Panc1 (cell line): ENCODE measurements at regions not wholly inside any gene's neighbourhood (a gene's known extent, or its start where the extent isn't known, plus 50 kb on each side); places are given as distances from the start of the nearest gene placed in this dataset.

ENCODE experiments used
- ATAC-seq: fragments of 200-7000 bp; cut with Tn5 transposase; 2 replicates; pipeline ENCODE4 v1.9.1; 2020; ENCODE audit warnings: mild to moderate bottlenecking, moderate library complexity
- BruUV-seq: library from RNA; stranded (reverse); fragments of 400-500 nt; replicated peaks from 2 replicates; lab custom pipeline; 2021; lab: Mats Ljungman, UMichigan
- CTCF ChIA-PET: fragments of 300-600 bp; sonication (Branson Sonifier 250); formaldehyde crosslinking; loops from one replicate; lab custom pipeline; 2022; ENCODE audit warnings: antibody characterized with exemption; lab: Charles Lee
- POLR2A ChIA-PET: fragments of 300-600 bp; sonication (Branson Sonifier 250); formaldehyde crosslinking; loops from one replicate; lab custom pipeline; 2022; ENCODE audit warnings: antibody characterized with exemption; lab: Charles Lee
- DNase-seq: peaks from one replicate; pipeline ENCODE4 v3.0.0-alpha.2; 2010; ENCODE audit warnings: low read depth, low spot score
- H3K27ac ChIP-seq: 2 replicates; pipeline ENCODE4 v1.5.1; 2011; ENCODE audit warnings: mild to moderate bottlenecking, low read length, inconsistent platforms
- H3K27me3 ChIP-seq: fragments of 200-500 bp; sonication (Bioruptor generic); 2 replicates; pipeline ENCODE4 v1.6.0; 2014; ENCODE audit warnings: low read length, inconsistent platforms; ENCODE audit not compliant: control insufficient read depth, insufficient read depth
- H3K36me3 ChIP-seq: fragments of 200-500 bp; sonication (Bioruptor generic); 2 replicates; pipeline ENCODE4 v1.5.1; 2014; ENCODE audit warnings: inconsistent platforms, mild to moderate bottlenecking, low read length, moderate library complexity; ENCODE audit not compliant: control insufficient read depth, insufficient read depth
- H3K4me1 ChIP-seq: 2 replicates; pipeline ENCODE4 v1.5.1; 2011; ENCODE audit warnings: inconsistent platforms, mild to moderate bottlenecking, low read length, moderate library complexity; ENCODE audit not compliant: control insufficient read depth, insufficient read depth
- H3K4me3 ChIP-seq, 2 experiments: 2 replicates each; pipeline ENCODE4 v1.5.1; 2011 to 2012; ENCODE audit warnings: low read depth in 2 of 2, low read length in 2 of 2, mild to moderate bottlenecking in 2 of 2, inconsistent platforms in 1 of 2, moderate library complexity in 1 of 2
- H3K9me3 ChIP-seq: fragments of 200-500 bp; sonication (Bioruptor generic); 2 replicates; pipeline ENCODE4 v1.5.1; 2014; ENCODE audit warnings: low read depth, mild to moderate bottlenecking, inconsistent platforms, low read length, moderate library complexity; ENCODE audit not compliant: control insufficient read depth, insufficient read depth
- CTCF ChIP-seq: fragments of 450-650 bp; IDR thresholded peaks from 2 replicates; pipeline ENCODE4 v1.5.1; 2017; ENCODE audit warnings: mild to moderate bottlenecking
- POLR2AphosphoS5 ChIP-seq: IDR thresholded peaks from 2 replicates; pipeline ENCODE4 v1.6.1; 2012; ENCODE audit warnings: mild to moderate bottlenecking, low read depth, low read length, moderate library complexity
- REST ChIP-seq, 2 experiments: IDR thresholded peaks; 2 replicates each; pipeline ENCODE4 v1.6.1; 2011 to 2012; ENCODE audit warnings: low read depth in 2 of 2, control low read depth in 1 of 2, low read length in 1 of 2, mild to moderate bottlenecking in 1 of 2, moderate library complexity in 1 of 2; ENCODE audit not compliant: insufficient read depth in 1 of 2
- SIN3A ChIP-seq: IDR thresholded peaks from 2 replicates; pipeline ENCODE4 v1.6.1; 2012; ENCODE audit warnings: low read depth, mild to moderate bottlenecking, low read length, moderate library complexity, borderline replicate concordance; ENCODE audit not compliant: insufficient read depth
- TCF7L2 ChIP-seq: IDR thresholded peaks from 2 replicates; pipeline ENCODE4 v1.6.1; 2011; ENCODE audit warnings: mild to moderate bottlenecking, low read depth, low read length, inconsistent platforms
- in situ Hi-C: cut with HindIII; loops from 2 replicates; pipeline ENCODE4 v1.10.0; 2016; ENCODE audit warnings: low sequenced_read_pairs, low pct_unique_long_range_greater_than_20kb
- intact Hi-C: fragments of 100-400 bp; cut with micrococcal nuclease; formaldehyde crosslinking; loops from one replicate; pipeline ENCODE4 v1.10.0; 2022; ENCODE audit not compliant: unreplicated experiment

GRCh38 chr16:5571446-5571845 is 473.9 kb upstream of the EEF2KMT start:
- H3K27ac ChIP-seq: no peak overlapping the region
- TF ChIP-seq CTCF (no peak), REST (IDR thresholded peaks at IDR 0.05; ENCODE audit: insufficient read depth in 1 of 2, low read depth in 2 of 2, low read length in 1 of 2) (no peak), SIN3A (no peak), POLR2AphosphoS5 (no peak), TCF7L2 (no peak)
- H3K4me3 ChIP-seq: no peak overlapping the region
- POLR2A ChIA-PET: no interaction called here
- no peaks in the 10 kb centered on the region for H3K4me1 ChIP-seq
- in situ Hi-C loops (no loop called here), intact Hi-C loops (no loop called here)
- CTCF ChIA-PET: no interaction called here
- H3K36me3 ChIP-seq: no peaks in the 10 kb centered on the region
- H3K27me3 ChIP-seq: peaks cover 10% of the 10 kb centered on the region
- ATAC-seq: no peak
- no peak for DNase-seq
- no TSS peak for BruUV-seq
- H3K9me3 ChIP-seq: no peaks in the 10 kb centered on the region

- in situ Hi-C loops (no loop called here), intact Hi-C loops (no loop called here)
- Histone ChIP-seq H3K27me3 (no peaks in the 10 kb centered on the region), H3K27ac (no peak overlapping the region), H3K9me3 (no peaks in the 10 kb centered on the region), H3K36me3 (no peaks in the 10 kb centered on the region), H3K4me1 (no peaks in the 10 kb centered on the region), H3K4me3 (no peak overlapping the region)
- no TSS peak for BruUV-seq
- ChIA-PET POLR2A (no interaction called here), CTCF (no interaction called here)
- no peak for TF ChIP-seq TCF7L2
- TF ChIP-seq CTCF: no peak
- DNase-seq: no peak
- ATAC-seq: no peak
Measured at GRCh38 chr16:5561800-5562199, 464.2 kb upstream of the EEF2KMT start.

GRCh38 chr16:5560084-5560483 is 462.5 kb upstream of the EEF2KMT start:
- Histone ChIP-seq H3K36me3 (no peaks in the 10 kb centered on the region), H3K27ac (no peak overlapping the region), H3K9me3 (no peaks in the 10 kb centered on the region), H3K4me1 (no peaks in the 10 kb centered on the region), H3K27me3 (no peaks in the 10 kb centered on the region), H3K4me3 (no peak overlapping the region)
- CTCF ChIA-PET: no interaction called here
- no peak for DNase-seq
- no TSS peak for BruUV-seq
- TF ChIP-seq TCF7L2 (no peak), REST (IDR thresholded peaks at IDR 0.05; ENCODE audit: insufficient read depth in 1 of 2, low read depth in 2 of 2, low read length in 1 of 2) (no peak), CTCF (no peak), POLR2AphosphoS5 (no peak), SIN3A (no peak)
- in situ Hi-C loops (no loop called here), intact Hi-C loops (no loop called here)
- no peak for ATAC-seq
- POLR2A ChIA-PET: no interaction called here
